ENCODE measurements at regions not wholly inside any gene's neighbourhood (a gene's known extent, or its start where the extent isn't known, plus 50 kb on each side); places are given as distances from the start of the nearest gene placed in this dataset.

DNA sequence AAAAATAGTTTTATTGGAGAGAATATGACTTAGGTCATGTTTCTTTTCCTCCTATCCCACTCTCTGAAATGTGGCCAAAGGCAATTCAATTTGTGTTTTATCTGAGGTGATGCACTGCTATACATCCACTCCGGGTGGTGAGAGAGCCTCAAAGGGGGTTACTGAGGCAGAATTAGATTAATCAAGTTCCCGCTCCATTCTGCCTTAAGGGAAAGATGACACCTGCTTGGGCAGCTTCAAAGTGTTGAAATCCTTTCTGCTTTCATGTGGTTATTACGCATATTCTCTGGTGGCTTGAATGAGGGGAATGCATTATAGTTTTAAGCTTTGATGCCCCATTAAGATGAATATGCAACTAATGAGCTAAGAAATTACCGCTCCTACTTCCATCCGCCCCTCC lies 213.0 kb upstream of the TMEFF2 start:
- H3K79me1 ChIP-seq (ENCODE audit: low read depth, low read length): no peaks in the 10 kb centered on the region
- H3K36me3 ChIP-seq (ENCODE audit: control insufficient read depth in 2 of 4, insufficient read depth in 4 of 4, low read length in 3 of 4): no peaks in the 10 kb centered on the region
- H3K9ac ChIP-seq (replicated peaks in 1 of 4; ENCODE audit: extremely low read depth in 1 of 4, low read depth in 3 of 4, low read length in 3 of 4): no peak overlapping the region
- no peaks in the 10 kb centered on the region for H3K79me2 ChIP-seq (ENCODE audit: control insufficient read depth in 1 of 2, insufficient read depth in 2 of 2, low read length in 2 of 2)
- H3K4me2 ChIP-seq (ENCODE audit: insufficient read depth in 1 of 2, low read depth in 2 of 2, low read length in 2 of 2): no peak overlapping the region; a peak in 1 of 4 replicates
- POLR2A ChIA-PET (ENCODE audit: partially characterized antibody): no interaction called here
- no peak overlapping the region for H2AFZ ChIP-seq (ENCODE audit: low read length)
- H3K4ac ChIP-seq (replicated peaks; ENCODE audit: insufficient read length, low read depth, low read length): no peak overlapping the region
- H3K56ac ChIP-seq (replicated peaks; ENCODE audit: insufficient read length, low read depth, low read length): no peak overlapping the region
- H2BK120ac ChIP-seq (replicated peaks; ENCODE audit: low read depth, low read length): no peak overlapping the region
- no peak overlapping the region for H2AK5ac ChIP-seq (ENCODE audit: low read depth, low read length)
- no peak overlapping the region for H2BK12ac ChIP-seq (ENCODE audit: low read depth, low read length)
- H4K5ac ChIP-seq (ENCODE audit: insufficient read length, low read depth, low read length): no peak overlapping the region
- H3K4me3 ChIP-seq (ENCODE audit: extremely low read depth in 1 of 4, insufficient read depth in 2 of 4, low read depth in 3 of 4, low read length in 4 of 4): no peak overlapping the region
- no peak overlapping the region for H3K18ac ChIP-seq (ENCODE audit: extremely low read depth, low read length)
- H2BK20ac ChIP-seq (ENCODE audit: low read length): no peak overlapping the region
- no peak overlapping the region for H3K14ac ChIP-seq (ENCODE audit: insufficient read length)
- no peak overlapping the region for H2BK5ac ChIP-seq (ENCODE audit: low read depth, low read length)
- H4K91ac ChIP-seq (replicated peaks; ENCODE audit: insufficient read length, low read length): no peak overlapping the region
- CTCF ChIA-PET (ENCODE audit: partially characterized antibody): interaction anchor here (1.2 kb wide), 1 partner anchor 9 kb away, joined by 3 read pairs; no protein-coding TSS in a partner anchor
- H3K27ac ChIP-seq (ENCODE audit: low read depth, low read length): no peak overlapping the region
- H4K20me1 ChIP-seq (replicated peaks in 1 of 2; ENCODE audit: control insufficient read depth in 1 of 2, insufficient read depth in 2 of 2, low read length in 2 of 2): no peaks in the 10 kb centered on the region
- no peaks in the 10 kb centered on the region for H3K27me3 ChIP-seq (replicated peaks in 1 of 4; ENCODE audit: control insufficient read depth in 3 of 4, extremely low read depth in 1 of 4, insufficient read depth in 3 of 4, low read length in 3 of 4)
- H3K4me1 ChIP-seq (replicated peaks in 1 of 4; ENCODE audit: control insufficient read depth in 3 of 4, insufficient read depth in 4 of 4, low read length in 3 of 4): peaks cover 0 to 5% (median 2%) of the 10 kb centered on the region in 4 experiments; a peak in 4 of 7 replicates
- no peak overlapping the region for H2BK15ac ChIP-seq (ENCODE audit: low read length)
- no peak for DNase-seq (ENCODE audit: low read depth in 1 of 2, low spot score in 2 of 2)
- no peak overlapping the region for H3K23ac ChIP-seq (ENCODE audit: insufficient read length)
- no peak overlapping the region for H4K8ac ChIP-seq (ENCODE audit: extremely low read depth, insufficient read depth, low read length)
- no peaks in the 10 kb centered on the region for H3K23me2 ChIP-seq (ENCODE audit: low read depth, low read length)
- WGBS, 2 experiments (ENCODE audit: extremely low coverage in 1 of 2, insufficient coverage in 1 of 2, insufficient read length in 1 of 2, insufficient replicate concordance in 2 of 2, low coverage in 1 of 2, low lambda C conversion rate in 2 of 2, missing lambda C conversion rate in 1 of 2): 65% methylated on average over 5 of the region's 5 CpGs; no CpG with 5 or more reads in 1 of the 2 experiments
- H3K9me3 ChIP-seq (ENCODE audit: insufficient read depth in 2 of 2, low read depth in 1 of 2, low read length in 1 of 2): no peaks in the 10 kb centered on the region
- no peak for FAIRE-seq
- no peak for TF ChIP-seq POLR2AphosphoS5 (IDR thresholded peaks at IDR 0.05; ENCODE audit: low read depth, low read length)
- TF ChIP-seq CBX8 (IDR thresholded peaks at IDR 0.05; ENCODE audit: borderline replicate concordance, low read depth, low read length): no peak
- TF ChIP-seq ASH2L (IDR thresholded peaks at IDR 0.05; ENCODE audit: low read length): no peak
- no peak for TF ChIP-seq JUN (IDR thresholded peaks at IDR 0.05; ENCODE audit: low read depth, low read length)
- no peak for TF ChIP-seq TAF1 (IDR thresholded peaks at IDR 0.05; ENCODE audit: low read depth, low read length)
- no peak for TF ChIP-seq CREB1 (IDR thresholded peaks at IDR 0.05)
- no peak for TF ChIP-seq TAF7 (optimal IDR thresholded peaks at IDR 0.05; ENCODE audit: borderline replicate concordance, low read depth, low read length)
- no peak for TF ChIP-seq MAFK (IDR thresholded peaks at IDR 0.05; ENCODE audit: low read depth, low read length)
- TF ChIP-seq TEAD4 (IDR thresholded peaks at IDR 0.05; ENCODE audit: low read depth, low read length): no peak
- TF ChIP-seq CHD1 (IDR thresholded peaks at IDR 0.05; ENCODE audit: low read depth, low read length): no peak
- TF ChIP-seq RAD21 (IDR thresholded peaks at IDR 0.05 in 1 of 2, conservative IDR thresholded peaks at IDR 0.05 in 1 of 2; ENCODE audit: low read depth in 2 of 2, low read length in 2 of 2): no peak
- no peak for TF ChIP-seq BCL11A (IDR thresholded peaks at IDR 0.05; ENCODE audit: low read depth in 2 of 2, low read length in 2 of 2)
- no peak for TF ChIP-seq CTCF (IDR thresholded peaks at IDR 0.05; ENCODE audit: control extremely low read depth in 1 of 3, insufficient read depth in 1 of 3, low read depth in 1 of 3, low read length in 3 of 3)
